LNCAP (cell line): ENCODE measurements at regions not wholly inside any gene's neighbourhood (a gene's known extent, or its start where the extent isn't known, plus 50 kb on each side); places are given as distances from the start of the nearest gene placed in this dataset.

ENCODE experiments used
- TF ChIP-seq, protein P1 (sequence below): fragments of 450-650 bp; IDR thresholded peaks from 2 replicates; pipeline ENCODE4 v1.5.1; 2017; ENCODE audit warnings: mild to moderate bottlenecking

- TF ChIP-seq, protein P1, sequence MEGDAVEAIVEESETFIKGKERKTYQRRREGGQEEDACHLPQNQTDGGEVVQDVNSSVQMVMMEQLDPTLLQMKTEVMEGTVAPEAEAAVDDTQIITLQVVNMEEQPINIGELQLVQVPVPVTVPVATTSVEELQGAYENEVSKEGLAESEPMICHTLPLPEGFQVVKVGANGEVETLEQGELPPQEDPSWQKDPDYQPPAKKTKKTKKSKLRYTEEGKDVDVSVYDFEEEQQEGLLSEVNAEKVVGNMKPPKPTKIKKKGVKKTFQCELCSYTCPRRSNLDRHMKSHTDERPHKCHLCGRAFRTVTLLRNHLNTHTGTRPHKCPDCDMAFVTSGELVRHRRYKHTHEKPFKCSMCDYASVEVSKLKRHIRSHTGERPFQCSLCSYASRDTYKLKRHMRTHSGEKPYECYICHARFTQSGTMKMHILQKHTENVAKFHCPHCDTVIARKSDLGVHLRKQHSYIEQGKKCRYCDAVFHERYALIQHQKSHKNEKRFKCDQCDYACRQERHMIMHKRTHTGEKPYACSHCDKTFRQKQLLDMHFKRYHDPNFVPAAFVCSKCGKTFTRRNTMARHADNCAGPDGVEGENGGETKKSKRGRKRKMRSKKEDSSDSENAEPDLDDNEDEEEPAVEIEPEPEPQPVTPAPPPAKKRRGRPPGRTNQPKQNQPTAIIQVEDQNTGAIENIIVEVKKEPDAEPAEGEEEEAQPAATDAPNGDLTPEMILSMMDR = no peak
These were observed 487.5 kb upstream of the TMEM132C start for GRCh38 chr12:127779301-127780045.

GRCh38 chr12:127780881-127781280 lies 486.1 kb upstream of the TMEM132C start:
- TF ChIP-seq, protein P1 = no peak

GRCh38 chr12:127781336-127781735 lies 485.6 kb upstream of the TMEM132C start:
- TF ChIP-seq, protein P1 = no peak

GRCh38 chr12:127785540-127785939 lies 481.4 kb upstream of the TMEM132C start:
- TF ChIP-seq, protein P1 = no peak

DNA sequence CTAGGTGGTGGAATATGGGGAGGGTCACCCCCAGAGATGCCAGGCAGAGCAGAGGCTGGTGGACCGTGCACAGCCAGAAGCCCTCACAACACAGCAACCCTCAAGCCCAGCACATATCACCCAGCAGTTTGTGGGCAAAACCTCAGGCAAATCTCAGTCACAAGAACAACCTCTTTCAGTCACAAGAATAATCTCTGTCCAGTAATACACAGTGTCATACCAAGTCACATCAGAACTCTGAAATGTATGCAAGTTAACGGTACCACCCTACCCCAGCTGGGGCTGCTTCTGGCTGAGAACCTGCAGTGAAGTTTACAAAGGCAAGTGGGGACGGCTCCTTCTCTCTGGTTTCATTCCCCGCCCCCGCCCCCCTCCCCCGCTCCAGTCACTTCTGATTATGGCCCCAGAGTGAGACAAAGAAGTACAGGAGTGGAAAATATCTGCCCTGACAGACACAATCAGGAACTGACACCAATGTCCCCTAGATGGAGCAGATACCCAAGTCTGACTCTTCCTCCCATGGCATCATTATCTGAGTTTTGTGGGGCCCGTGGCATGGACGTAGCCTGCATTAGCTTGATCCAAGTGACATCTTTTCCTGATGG lies 480.9 kb upstream of the TMEM132C start:
- TF ChIP-seq, protein P1 = no peak

- TF ChIP-seq, protein P1 = no peak
These were observed 479.4 kb upstream of the TMEM132C start for GRCh38 chr12:127787544-127787943.

DNA sequence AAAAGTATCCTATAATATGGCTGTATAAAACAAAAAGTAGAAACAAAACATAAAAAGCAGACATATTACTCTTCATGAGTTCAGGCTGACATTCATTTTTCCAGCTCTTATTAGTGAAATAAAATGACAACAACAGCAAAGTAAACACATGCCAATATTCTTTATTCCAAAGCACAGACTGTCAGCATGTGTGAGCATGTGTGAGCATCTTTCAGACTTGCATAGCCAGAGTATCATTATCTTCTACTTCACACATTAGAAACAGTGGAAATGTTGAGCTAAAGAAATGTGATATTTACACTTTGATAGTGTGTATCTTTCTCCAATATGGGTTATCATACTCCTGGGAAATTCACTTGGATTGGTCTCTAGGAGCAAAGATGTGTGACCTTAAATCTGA lies 476.6 kb upstream of the TMEM132C start:
- TF ChIP-seq, protein P1 = no peak
